Thoracic aorta (tissue), 2 donors: ENCODE measurements at regions not wholly inside any gene's neighbourhood (a gene's known extent, or its start where the extent isn't known, plus 50 kb on each side); places are given as distances from the start of the nearest gene placed in this dataset.
"Not testable (repeated sequence)": the region's sequence is repeated elsewhere in the genome, so short reads cannot be mapped to it uniquely, and the experiment has no call there.

ENCODE experiments used
- ATAC-seq: fragments of 150-250 bp; one replicate; pipeline ENCODE4 v1.8.0; 2017; ENCODE audit warnings: low read depth; ENCODE audit not compliant: insufficient number of reproducible peaks, low FRiP score
- DNase-seq: peaks from one replicate; pipeline ENCODE4 v3.0.0-alpha.2; 2020; ENCODE audit warnings: low spot score
- H3K27ac ChIP-seq, 2 donors: fragments of 200-600 bp; sonication (generic); 1 replicate in 1 of 2; 2 replicates in 1 of 2; pipeline ENCODE4 v1.5.1; 2016; ENCODE audit warnings: mild to moderate bottlenecking in 2 of 2, moderate library complexity in 2 of 2
- H3K27me3 ChIP-seq: fragments of 200-600 bp; sonication (generic); replicated peaks from 2 replicates; pipeline ENCODE4 v1.6.0; 2016; ENCODE audit warnings: mild to moderate bottlenecking; ENCODE audit not compliant: insufficient read depth
- H3K36me3 ChIP-seq: fragments of 200-600 bp; sonication (generic); one replicate; pipeline ENCODE4 v1.5.1; 2016
- H3K4me1 ChIP-seq, 2 donors: fragments of 200-600 bp; sonication (generic); 1 replicate in 1 of 2; 2 replicates in 1 of 2; pipeline versions ENCODE4 v1.5.1 to v1.6.0; 2016; ENCODE audit warnings: low read depth in 2 of 2, mild to moderate bottlenecking in 1 of 2; ENCODE audit not compliant: control insufficient read depth in 1 of 2
- H3K4me3 ChIP-seq: fragments of 200-600 bp; sonication (generic); 2 replicates; pipeline ENCODE4 v1.5.1; 2016; ENCODE audit warnings: mild to moderate bottlenecking
- H3K9me3 ChIP-seq: fragments of 200-600 bp; sonication (generic); 2 replicates; pipeline ENCODE4 v1.5.1; 2016
- TF ChIP-seq, protein P1 (sequence below): fragments of 200-600 bp; sonication (generic); IDR thresholded peaks from one replicate; pipeline ENCODE4 v1.5.1; 2019; ENCODE audit warnings: antibody characterized with exemption

DNA sequence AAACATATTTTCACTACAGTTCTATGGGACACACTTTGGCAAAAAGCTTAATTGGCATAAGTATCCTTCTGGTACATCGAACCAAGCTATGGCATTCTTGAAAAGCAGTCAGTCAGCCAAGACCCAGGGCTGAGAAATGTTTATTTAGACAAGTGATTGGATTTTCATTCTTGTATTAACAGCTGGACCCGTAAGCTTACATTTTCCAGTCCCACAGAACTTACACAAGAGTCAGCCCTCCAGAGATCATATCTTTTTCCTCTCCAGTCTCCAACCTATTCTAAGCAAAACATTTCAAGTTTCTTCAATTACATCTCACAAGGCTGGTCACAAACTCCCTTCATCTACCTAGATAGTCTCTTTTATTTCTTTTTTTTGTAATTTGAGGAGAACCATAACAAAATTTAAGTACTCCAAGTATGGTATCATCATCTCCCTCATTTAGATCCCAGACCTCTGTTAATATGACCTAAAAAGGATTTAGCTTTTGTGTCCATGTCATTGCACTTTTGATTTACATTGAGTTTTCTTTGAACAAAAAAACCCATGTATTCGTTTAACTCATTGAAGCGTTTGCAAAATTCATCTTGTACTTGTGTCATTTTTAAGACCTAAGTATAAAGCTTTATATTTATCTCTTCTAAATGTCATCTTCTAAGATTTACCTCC lies 67.9 kb upstream of the GRK3 start:
- no peaks in the 10 kb centered on the region for H3K9me3 ChIP-seq
- DNase-seq (no peak), ATAC-seq (no peak)
- no peaks in the 10 kb centered on the region for H3K27me3 ChIP-seq
- no peak overlapping the region for H3K4me3 ChIP-seq
- TF ChIP-seq, protein P1, sequence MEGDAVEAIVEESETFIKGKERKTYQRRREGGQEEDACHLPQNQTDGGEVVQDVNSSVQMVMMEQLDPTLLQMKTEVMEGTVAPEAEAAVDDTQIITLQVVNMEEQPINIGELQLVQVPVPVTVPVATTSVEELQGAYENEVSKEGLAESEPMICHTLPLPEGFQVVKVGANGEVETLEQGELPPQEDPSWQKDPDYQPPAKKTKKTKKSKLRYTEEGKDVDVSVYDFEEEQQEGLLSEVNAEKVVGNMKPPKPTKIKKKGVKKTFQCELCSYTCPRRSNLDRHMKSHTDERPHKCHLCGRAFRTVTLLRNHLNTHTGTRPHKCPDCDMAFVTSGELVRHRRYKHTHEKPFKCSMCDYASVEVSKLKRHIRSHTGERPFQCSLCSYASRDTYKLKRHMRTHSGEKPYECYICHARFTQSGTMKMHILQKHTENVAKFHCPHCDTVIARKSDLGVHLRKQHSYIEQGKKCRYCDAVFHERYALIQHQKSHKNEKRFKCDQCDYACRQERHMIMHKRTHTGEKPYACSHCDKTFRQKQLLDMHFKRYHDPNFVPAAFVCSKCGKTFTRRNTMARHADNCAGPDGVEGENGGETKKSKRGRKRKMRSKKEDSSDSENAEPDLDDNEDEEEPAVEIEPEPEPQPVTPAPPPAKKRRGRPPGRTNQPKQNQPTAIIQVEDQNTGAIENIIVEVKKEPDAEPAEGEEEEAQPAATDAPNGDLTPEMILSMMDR, result no peak
- no peaks in the 10 kb centered on the region for H3K4me1 ChIP-seq
- no peaks in the 10 kb centered on the region for H3K36me3 ChIP-seq
- no peak overlapping the region for H3K27ac ChIP-seq

DNA sequence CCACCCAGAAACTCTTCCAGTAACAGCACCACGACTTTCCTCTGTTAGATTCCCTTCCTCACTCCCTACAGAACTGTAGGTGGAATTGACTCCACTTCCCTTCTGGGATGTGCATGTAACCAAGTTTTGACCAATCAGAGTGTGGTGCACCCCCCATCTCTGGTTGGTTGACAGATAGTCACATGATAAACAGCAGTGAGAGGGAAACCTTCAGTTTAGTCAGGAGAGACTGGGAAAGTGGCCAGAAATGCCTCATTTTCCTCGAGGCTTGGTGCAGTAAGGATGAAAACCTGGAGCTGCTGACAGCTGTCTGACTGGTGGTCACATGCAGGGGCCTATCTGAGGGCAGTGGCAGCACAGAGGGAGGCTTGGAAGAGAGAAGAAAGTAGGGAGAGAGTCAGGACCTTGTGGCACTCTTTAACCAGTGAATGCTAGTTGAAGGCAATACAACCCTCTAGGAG lies 67.3 kb upstream of the GRK3 start:
- no peaks in the 10 kb centered on the region for H3K9me3 ChIP-seq
- H3K4me1 ChIP-seq, result no peaks in the 10 kb centered on the region
- DNase-seq (no peak), ATAC-seq (no peak)
- no peak overlapping the region for H3K27ac ChIP-seq
- no peaks in the 10 kb centered on the region for H3K27me3 ChIP-seq
- no peak overlapping the region for H3K4me3 ChIP-seq
- TF ChIP-seq, protein P1, result no peak
- no peaks in the 10 kb centered on the region for H3K36me3 ChIP-seq

DNA sequence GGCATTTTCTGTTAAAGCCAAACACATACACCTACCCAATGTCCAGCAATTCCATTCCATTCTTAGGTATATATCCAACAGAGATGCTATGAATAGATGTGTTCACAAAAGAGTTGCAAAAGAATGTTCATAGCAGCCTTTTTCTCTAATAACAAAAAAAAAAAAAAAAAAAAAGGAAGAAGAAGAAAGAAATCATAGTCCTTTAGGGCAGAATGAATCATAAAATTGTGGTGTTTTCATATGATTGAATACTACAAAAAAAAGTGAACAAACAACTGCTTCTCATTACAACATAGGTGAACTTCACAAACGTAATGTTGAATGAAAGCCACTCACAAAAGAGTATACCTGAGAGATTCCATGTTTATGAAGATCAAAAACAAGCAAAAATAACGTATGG lies 66.8 kb upstream of the GRK3 start:
- H3K27me3 ChIP-seq, result no peaks in the 10 kb centered on the region
- H3K27ac ChIP-seq, result no peak overlapping the region
- H3K36me3 ChIP-seq, result no peaks in the 10 kb centered on the region
- H3K4me1 ChIP-seq, result no peaks in the 10 kb centered on the region
- ATAC-seq (no peak), DNase-seq (no peak)
- no peaks in the 10 kb centered on the region for H3K9me3 ChIP-seq
- H3K4me3 ChIP-seq, result no peak overlapping the region
- TF ChIP-seq, protein P1, result no peak

DNA sequence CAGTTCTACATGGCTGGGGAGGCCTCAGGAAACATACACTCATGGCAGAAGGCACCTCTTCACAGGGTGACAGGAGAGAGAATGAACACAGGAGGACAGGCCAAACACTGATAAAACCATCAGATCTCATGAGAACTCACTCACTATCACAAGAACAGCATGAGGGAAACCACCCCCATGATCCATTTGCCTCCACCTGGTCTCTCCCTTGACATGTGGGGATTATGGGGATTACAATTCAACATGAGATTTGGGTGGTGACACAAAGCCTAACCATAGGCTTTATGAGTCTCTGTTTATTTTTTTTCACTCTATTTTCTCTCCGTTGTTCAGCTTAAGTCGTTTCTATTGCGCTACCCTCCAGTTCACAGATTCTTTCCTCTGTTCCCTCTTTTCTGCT lies 63.8 kb upstream of the GRK3 start:
- H3K36me3 ChIP-seq, DNase-seq, H3K4me3 ChIP-seq, H3K27ac ChIP-seq, H3K27me3 ChIP-seq, H3K4me1 ChIP-seq, H3K9me3 ChIP-seq, ATAC-seq: not testable (repeated sequence)

DNA sequence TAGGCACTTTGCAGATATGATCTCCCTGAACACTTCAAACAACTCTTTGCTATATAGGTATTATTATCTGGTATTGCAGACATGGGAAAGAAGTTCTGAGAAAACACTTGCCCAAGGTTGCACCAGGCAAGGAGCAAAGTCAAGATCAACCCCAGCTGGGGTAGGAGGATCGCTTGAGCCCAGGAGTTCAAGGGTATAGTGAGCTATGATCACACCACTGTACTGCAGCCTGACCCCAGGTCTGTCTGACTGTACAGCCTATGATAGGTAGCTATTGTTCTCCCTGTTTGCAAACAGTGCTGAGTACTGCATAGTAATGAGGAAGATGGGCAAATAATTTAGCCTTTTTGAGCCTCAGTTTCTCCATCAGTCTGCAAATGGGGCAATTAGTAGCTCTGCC lies 60.5 kb upstream of the GRK3 start:
- H3K27ac ChIP-seq, H3K27me3 ChIP-seq, H3K4me3 ChIP-seq, H3K4me1 ChIP-seq, H3K9me3 ChIP-seq, H3K36me3 ChIP-seq, DNase-seq, ATAC-seq: not testable (repeated sequence)

DNA sequence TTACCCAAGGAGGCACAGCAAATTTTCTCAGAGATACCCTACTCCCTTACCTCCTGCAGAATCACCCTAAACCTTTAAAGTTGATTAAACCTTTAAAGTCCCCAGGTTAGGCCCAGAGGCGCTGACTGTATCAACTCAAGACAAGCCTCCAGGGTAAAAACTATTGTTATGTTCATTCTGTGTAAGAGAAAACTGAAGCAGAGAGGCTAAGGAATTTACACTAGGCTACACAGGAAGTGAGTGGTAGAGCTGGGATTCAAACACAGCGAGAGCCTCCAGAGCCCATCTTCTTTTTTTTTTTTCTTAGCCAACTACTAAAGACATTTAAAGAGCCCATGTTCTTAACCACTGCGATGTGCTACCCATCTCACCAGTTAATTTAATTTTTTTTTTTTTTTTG lies 56.3 kb upstream of the GRK3 start:
- no peak for ATAC-seq
- Histone ChIP-seq H3K36me3 (no peaks in the 10 kb centered on the region), H3K27me3 (no peaks in the 10 kb centered on the region), H3K9me3 (no peaks in the 10 kb centered on the region), H3K4me3 (no peak overlapping the region), H3K4me1 (no peaks in the 10 kb centered on the region), H3K27ac (no peak overlapping the region)
- TF ChIP-seq, protein P1, result no peak
- DNase-seq, result no peak
